ENCODE measurements at regions not wholly inside any gene's neighbourhood (a gene's known extent, or its start where the extent isn't known, plus 50 kb on each side); places are given as distances from the start of the nearest gene placed in this dataset.
"Not testable (repeated sequence)": the region's sequence is repeated elsewhere in the genome, so short reads cannot be mapped to it uniquely, and the experiment has no call there.

DNA sequence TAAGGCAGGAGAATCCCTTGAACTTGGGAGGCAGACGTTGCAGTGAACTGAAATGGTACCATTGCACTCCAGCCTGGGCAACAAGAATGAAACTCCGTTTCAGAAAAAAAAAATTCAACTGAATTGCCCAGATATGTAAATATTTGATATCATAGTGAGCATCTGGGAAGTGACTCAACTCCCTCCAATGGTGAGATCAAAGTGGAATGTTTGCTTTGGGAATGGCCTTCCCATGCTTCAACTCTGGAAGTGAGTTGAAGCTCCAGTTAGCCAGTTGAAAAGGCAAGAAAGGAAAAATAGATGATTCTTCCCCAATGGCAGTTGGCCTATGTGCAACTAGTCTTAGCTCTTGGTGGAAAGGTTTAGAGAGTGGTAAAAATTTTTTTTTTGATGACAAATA lies 131.6 kb upstream of the CMC1 start:
- no peak for DNase-seq

DNA sequence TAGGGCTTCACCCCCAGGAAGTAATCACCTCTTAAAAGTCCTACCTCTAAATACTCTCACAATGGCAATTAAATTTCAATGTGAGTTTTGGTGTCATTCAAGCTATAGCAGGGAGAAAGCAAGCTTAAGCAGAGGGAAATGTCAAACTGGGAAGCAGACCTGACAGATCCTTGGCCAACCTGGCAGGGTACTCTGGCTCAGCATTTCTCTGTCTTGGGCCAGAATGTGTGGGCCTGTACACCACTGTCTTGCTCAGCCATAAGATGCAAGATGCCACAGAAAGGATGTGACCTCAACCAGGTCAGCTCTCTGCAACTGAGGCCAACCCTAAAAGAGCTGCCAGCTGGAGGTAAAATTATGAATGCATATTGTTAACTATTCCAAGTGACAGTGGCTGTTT lies 130.6 kb upstream of the CMC1 start:
- DNase-seq, result no peak

DNA sequence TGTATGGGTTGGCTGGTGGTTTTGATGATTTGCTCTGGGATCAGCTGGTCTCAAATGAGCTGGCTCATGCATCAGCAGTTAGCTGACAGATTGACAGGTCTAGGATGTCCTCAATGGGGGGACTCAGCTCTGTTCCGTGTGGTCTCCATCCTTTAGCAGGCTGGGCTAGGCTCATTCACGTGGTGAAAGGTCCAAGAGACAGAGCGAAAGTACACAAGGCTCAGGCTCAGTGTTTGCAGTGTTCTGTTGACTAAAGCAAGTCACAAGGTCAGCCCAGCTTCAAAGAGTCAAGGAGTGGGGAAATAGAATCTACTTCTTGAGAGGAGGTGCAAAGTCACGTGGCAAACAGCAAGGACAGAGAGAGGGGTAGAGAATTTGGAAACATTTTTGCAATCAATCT lies 126.5 kb upstream of the CMC1 start:
- no peak for DNase-seq

DNA sequence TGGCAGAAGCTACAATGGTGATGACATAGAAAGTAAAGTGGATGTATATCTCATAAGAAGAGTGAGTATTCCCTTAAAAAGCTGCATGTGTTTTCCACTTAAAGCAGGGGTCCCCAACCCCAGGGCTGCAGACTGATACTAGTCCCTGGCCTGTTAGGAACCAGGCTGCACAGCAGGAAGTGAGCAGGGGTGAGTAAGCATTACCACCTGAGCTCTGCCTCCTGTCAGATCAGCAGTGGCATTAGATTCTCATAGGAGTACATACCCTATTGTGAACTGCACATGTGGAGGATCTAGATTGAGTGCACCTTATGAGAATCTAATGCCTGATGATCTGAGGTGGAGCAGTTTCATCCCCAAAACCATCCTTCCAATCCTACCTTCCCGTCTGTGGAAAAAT lies 126.1 kb upstream of the CMC1 start:
- no peak for DNase-seq

DNA sequence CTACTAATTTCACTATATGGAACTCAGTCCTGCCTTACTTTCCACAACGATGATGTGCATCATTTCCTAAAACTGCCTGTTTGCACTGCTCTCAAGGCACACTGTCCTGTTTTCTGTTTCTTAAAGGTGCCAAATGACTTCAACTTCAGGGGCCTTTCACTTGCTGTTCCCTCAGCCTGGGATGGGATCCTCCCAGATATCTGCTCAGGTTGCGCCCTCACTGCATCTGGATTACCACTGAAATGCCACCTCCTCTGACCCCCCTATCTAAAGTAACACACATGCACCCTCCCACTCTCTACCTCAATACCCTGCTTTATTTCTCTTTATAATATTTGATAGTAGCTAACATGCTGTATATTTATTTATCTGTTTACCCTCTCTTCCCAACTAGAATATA lies 123.8 kb upstream of the CMC1 start:
- no peak for DNase-seq

DNA sequence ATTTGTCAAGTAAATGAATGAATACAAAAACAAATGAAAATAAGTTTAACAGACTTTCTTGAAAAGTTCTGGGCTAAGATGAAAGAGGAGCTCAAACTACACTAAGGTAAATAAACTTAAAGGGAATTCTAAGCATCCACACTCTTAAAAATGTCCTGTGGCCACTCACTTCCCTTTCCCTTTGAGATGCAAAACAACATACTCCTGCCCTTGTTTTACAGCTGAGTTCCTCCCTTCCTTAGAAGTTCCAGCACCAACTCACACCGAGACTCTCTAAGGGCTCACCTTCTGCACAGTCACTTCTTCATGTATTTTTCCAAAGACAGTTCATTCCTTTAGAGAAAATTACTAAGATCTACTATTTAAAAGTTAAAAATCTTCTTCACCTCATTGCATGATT lies 123.3 kb upstream of the CMC1 start:
- DNase-seq, result no peak

DNA sequence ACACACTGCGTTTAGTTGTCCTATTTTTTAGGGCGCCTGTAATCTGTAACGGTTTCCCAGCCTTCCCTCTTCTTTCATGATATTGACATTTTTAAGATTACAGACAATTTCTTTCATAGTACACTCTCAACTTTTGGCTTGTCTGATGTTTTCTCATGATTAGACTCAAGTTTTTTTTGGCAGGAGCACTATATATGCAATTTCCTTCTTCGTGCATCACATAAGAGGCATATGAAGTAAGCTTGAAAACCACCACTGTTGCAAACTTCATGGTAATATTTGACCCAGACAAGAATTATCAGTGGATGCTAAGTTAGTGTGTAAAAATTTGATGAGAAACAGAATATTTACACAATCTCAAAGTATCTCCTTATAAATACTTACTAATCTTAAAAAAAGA lies 119.2 kb upstream of the CMC1 start:
- no peak for DNase-seq

DNA sequence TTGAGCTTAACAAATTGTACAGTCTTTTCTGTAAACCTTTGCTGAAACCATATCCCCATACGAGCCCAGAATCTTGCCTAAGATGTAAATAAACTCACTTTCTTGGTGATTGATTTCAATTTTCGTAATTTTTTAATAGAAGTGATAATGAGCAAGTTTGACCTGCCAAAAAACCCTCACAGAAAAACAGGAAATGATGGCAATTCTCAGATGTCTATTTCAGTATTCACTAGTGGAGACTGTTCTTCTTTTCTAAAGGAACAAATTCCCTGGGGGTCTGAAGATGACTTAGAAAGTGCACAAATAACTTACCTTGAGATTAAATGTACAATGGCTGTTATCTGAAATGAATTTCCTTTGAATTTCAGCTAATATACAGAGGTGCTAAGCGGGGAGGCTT lies 116.5 kb upstream of the CMC1 start:
- no peak for DNase-seq

DNA sequence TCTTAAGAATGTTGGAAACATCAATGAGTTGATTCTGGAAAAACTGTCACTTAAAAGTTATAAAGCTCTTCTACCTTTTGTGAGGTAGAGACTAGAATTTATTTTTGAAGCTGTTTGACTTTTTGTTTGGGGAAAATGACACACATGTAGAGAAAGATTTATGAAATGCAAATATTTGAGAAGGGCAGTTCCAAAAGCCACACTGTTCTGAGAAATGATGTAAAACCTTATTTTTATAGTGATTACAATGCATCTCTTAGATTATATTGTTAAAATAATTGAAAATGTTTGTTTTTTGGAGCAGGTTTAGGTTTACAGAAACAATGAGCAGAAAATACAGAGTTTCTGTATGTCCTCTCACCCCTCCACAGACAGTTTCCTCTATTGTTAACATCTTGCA lies 116.1 kb upstream of the CMC1 start:
- no peak for DNase-seq

DNA sequence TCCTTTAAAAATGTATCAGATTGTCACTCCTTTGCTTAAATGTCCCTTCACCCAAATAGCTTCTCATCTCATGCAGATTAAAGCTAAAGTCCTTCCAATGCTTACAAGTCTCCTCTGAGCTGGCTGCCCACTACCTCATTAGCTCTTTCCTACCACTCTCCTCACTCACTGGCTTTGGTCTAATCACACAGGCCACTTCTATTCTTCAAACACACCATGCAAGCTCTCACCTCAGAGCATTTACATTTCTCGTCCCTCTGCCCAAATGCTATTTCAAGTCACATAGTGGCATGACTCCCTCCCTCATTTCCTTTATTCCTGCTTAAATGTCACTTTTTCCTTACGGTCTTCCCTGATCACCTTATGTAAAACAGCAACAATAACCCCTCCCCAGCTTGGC lies 110.6 kb upstream of the CMC1 start:
- DNase-seq, result no peak

DNA sequence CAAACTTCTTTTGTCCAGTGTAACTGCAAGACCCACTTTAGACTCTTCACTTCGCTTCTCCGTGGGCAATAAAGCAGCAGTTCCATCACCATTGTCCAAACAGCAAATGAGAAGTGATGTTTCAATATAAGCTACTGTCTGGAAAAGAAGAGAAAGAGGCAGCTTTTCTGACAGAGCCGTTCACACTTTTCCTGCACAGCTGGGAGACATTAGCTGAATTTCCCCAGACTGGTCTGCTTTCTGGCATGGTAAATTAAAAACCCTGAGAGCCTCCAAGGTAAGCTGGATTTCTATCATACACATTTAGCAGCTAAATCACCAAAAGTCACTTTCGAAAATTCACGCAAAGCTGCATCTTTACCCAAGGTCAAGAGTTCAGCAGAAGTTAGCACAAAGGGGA lies 108.5 kb upstream of the CMC1 start:
- no peak for DNase-seq

DNA sequence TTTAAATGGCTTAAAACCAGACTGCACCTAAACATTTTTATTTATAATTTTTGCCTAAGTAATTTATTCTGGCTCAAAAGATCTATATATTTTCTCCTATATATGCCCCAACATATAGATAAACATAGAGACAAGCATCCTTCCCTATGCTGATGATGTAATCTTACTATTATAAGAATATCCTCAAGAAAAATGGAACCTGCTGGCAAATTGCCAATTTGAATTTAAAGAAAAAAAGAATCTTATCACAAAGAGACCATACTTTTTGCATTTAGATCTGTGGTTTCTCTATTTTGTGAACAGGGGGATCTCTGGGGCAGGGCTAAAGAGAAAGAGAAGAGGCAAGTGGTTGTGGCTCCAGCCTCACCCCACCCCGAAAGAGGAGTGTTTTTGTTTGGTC lies 107.2 kb upstream of the CMC1 start:
- no peak for DNase-seq

DNA sequence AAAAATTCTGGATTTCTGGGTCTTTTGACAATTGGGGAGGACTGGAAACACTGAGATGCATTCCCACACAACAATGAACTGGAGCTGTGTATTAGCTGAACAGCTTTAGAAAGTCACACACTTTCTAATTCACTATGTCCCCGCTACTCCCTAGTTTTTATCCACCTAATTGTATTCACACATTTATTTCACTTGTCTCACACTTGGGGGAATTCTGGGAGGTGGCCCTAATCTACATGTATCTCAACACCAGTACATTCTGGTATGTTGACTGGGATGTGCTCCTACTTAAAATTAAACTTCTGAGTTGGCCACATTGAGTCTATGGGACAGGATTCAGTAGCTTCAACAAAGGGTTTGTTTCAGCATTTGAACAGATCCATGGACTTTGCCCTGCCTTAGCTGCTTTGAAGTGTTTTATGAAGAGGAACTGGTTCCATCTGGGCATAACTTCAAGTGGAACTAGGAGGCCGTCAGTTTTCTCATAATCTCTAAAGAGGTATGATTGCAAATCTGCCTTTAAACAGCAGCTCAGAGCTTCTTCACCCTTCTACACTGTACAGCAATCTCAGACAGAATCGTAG lies 106.5 kb upstream of the CMC1 start:
- no peak for DNase-seq

DNA sequence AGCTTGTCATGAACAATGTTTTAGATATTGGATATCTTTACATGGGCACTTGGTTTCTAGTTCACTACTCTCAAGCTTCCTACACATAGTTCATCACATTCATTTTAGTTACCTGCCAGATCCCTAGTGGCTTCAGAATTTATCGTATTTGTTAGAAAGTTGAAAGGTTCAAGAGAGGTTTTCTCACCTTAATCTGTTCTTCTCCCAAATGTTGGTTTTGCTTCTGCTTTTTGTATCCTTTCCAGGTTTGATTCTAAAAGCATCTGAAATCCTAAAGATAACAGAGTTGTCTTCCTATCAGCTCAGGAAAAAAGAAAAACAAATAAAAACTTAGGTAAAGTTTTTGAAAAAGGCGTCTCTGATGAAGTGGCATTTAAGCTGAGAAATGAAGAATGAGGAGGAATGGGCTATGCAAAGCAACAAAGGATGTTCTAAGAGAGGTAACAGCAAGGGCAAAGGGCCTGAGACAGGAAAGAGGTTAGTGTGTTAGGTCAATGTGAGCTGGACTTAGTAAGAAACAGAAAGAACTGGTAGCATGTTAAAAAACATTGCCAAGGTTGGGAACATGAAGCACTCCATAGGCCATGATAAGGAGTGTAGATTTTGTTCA lies 104.7 kb upstream of the CMC1 start:
- DNase-seq, result no peak

DNA sequence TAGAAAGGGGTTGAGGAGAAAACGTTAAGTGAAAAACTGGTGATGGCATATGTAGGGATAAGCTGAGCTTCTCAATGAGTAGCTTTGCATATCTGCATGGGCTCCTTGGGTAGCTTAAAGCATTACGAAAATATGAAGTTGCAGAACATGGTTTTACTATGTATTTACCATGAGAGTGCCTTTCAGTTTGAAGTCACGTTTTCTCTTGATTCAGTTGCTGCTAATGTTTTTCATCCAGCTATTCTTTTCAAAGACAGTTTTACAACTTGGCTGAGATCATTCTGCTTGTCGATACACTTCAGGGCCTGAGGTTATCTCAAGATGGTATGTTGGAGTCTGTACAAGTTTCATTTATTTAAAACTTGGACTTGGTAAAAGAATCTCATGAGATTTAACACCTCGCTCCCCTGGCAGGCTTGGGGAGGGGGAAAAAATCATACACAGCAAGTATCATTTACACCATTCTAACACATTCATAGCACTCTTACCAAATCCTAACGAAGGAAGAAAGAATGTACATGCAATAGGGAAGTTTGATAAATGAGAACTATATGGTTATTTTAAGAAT lies 103.3 kb upstream of the CMC1 start:
- no peak for DNase-seq

DNA sequence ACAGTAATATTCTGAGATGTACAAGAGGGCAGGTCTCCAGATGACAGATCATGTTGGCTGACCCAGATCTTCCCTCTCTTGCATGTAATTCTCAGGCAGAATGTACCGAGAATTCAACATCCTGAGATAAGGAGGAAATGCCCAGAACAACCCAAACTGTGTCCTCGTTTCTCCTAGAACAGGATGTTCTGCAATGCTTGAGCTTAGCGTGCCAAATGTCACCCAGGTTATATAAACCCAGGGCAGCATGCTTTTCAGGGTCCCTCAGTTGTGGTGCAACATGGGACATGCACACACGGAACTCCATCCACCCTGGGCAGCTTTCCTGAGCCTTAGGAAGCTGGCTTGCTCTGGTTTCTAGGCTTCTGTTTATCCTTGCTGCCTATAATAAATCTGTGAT lies 102.1 kb upstream of the CMC1 start:
- no peak for DNase-seq

DNA sequence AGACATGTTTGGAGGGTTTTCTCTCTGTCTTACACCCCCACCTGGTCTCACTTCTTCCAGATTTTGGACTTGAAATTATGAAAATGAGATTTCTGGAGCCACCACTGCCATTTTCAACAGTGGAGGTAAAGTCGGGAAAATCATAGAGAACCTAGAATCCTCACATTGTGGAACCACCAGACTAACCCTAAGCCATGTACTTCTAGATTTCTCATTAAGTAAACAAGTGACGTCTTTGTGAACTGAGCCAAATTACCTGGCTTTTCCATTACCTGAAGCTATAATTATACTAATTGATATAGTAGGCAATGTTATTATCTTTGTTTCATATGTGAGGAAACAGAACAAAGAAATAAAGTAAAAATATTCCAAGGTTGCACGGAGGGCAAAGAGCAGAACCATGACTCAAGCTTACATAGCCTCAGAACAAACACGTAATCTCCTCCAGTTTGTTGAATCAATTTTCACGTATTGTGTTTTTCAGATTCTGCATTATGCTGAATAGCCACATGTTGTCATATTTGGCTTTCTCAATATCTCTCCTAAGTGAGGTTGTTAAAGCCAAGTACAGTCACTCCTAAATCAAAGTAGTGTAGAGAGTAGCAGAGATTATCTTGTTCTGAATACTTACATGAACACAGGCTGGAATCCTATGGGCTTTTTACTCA lies 101.3 kb upstream of the CMC1 start:
- DNase-seq, result no peak

DNA sequence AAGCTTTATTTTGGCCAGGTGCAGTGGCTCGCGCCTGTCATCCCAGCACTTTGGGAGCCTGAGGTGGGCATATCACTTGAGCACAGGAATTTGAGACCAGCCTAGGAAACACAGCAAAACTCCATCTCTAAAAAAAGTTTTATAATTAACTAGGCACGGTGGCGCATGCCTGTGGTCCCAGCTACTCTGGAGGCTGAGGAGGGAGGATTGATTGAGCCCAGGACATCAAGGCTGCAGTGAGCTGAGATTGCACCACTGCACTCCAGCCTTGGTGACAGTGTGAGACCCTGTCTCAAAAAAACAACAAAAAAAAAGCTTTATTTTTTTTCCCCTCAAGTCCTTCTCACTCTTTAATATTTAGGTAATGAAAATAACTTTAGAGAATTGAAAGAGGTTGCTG lies 100.8 kb upstream of the CMC1 start:
- DNase-seq, result no peak

DNA sequence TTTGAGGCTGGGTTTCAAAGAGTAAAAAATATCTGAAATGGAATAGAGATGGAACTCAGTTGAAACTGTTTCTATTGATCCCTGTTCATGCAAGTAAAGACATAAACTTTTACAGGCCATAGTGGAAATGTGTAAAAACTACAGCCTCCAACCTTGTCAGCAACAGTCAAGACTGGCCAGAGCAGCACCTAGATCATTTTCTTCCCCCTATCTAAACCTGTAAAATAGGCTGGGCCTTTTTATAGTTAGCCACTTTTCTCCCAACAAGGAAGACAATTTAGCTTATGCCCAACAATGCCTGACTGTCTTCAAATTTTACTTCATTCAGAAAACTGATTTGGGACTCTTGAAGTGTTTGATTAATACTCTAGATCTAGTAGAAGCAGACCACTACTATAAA lies 91.5 kb upstream of the CMC1 start:
- DNase-seq, result no peak

DNA sequence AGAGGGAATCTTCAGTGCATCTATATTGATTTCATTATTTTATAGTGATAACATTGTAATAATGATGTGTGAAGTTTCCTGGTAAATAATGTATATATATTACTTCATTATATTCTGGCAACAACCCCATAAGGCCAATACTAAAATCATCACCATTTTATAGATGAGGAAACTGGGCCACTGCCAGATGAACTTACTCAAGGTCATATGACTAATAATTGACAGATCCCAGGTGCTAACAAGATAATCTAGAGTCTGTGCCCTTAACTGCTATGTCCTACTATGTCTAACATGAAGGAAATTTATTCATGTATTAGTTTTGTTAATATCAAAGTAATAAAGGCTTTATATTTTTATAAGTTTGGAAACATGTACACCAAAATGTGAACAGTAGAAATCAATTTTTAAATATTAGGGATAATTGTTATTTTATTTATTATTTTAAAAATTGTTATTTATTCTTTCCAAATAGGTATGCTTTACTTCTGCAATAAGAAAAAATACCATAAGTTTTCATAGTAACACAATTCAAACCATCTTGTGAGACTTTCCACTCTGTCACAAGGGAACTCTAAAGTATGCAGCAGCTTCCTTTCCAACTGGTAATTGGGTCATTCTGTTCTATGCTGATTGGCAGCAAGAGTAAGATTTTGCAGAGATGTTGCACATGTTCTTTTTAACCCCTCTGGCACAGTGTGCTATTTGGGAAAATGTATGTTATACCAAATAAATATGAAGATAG lies 90.8 kb upstream of the CMC1 start:
- DNase-seq, result no peak

DNA sequence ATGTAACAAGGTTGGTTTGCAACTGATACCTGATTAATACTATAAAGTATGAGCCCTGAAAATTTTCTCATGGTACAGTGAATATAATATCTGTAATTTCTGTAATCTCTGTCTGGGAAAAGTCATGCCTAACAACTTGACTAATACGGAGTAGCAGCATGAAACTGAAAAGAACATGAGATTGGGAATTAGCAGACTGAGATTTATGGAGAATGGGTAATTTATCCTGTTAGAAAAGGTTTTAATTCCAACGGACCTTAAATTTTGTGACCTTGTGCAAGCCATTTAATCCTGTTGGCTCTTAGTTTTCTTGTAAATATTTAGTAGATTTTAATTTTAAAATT lies 90.2 kb upstream of the CMC1 start:
- DNase-seq, result no peak

DNA sequence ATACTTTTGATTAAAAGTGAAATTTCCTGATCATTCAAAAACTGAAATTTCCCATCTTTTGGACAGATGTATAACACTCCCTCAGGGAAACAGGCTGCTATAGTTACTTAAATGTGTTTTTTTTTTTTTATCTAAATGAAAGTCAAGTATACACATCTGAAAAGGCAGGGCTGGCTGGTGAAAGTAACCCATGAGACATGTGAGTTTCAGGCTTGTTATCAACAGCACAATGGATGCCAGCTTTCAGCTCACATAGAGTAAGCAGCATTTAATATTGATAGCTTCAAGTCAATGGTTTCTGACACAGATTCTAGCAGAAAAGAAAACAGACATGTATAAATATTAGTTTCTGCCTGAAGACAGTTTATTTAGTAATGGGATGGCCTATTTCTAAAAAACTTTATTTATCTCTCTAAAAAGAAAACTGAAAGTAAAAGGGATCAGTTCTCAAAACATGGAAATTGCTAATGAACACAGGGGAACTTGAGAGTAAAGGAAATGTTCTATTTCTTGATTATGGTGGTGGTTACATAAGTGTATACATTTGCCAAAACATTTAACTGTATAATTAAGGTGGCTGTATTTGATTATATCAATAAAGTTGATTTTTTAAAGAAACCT lies 89.7 kb upstream of the CMC1 start:
- DNase-seq, result no peak

DNA sequence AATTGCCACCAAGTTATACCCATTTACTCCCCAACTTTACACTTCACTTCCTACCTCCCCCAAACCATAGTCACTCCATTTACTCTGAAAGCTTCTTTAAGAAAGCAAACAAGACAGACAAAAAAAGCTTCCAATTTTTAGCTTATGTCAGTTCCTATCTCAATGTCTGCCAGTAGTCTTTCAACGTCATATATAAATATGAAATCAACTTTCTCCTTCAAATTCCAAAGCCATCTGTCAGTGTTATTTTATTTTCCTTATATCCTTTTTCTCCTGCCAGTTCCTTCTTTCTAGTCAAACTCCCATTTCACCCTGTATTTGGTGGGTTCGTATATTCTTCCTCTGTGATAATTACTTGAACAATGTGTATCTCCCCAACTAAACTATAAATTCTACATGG lies 85.8 kb upstream of the CMC1 start:
- DNase-seq, result no peak

DNA sequence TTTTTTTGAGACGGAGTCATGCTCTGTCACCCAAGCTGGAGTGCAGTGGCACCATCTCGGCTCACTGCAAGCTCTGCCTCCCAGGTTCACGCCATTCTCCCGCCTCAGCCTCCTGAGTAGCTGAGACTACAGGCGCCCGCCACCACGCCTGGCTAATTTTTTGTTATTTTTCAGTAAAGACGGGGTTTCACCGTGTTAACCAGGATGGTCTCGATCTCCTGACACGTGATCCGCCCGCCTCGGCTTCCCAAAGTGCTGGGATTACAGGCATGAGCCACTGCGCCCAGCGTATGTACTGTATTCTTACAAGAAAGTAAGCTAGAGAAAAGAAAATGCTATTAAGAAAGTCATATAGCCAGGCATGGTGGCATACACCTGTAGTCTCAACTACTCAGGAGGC lies 84.8 kb upstream of the CMC1 start:
- DNase-seq, result not testable (repeated sequence)

Measured in activated T-cell treated with anti-CD3 and anti-CD28 coated beads for 4 hours (primary cell).